HG03354 (cell line): ENCODE measurements at regions not wholly inside any gene's neighbourhood (a gene's known extent, or its start where the extent isn't known, plus 50 kb on each side); places are given as distances from the start of the nearest gene placed in this dataset.
"Not testable (repeated sequence)": the region's sequence is repeated elsewhere in the genome, so short reads cannot be mapped to it uniquely, and the experiment has no call there.

Experiments used
- ATAC-seq: cut with Tn5 transposase; IDR thresholded peaks from one replicate; pipeline ENCODE4 v1.9.1; 2021; ENCODE audit warnings: mild to moderate bottlenecking; ENCODE audit not compliant: unreplicated experiment, poor library complexity, severe bottlenecking

DNA sequence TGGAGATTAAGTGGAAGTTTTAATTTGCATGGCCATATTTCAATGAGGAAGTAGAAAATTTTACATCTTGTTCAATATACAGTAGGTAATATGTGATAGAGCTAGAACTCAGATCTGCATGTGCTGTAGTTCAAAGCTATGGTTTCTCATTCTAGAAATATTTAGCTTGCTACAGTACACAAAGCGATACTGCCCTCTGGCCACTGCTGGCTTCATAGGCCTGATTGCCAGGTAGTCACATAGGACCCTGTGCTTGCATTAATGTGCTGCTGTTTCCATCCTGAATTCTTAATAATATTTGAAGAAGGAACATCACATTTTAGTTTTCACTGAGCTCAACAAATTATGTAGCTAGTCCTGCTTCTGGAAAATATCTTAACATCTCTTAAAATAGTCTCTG, 87.0 kb downstream of the PLSCR2 start:
- ATAC-seq = no peak

DNA sequence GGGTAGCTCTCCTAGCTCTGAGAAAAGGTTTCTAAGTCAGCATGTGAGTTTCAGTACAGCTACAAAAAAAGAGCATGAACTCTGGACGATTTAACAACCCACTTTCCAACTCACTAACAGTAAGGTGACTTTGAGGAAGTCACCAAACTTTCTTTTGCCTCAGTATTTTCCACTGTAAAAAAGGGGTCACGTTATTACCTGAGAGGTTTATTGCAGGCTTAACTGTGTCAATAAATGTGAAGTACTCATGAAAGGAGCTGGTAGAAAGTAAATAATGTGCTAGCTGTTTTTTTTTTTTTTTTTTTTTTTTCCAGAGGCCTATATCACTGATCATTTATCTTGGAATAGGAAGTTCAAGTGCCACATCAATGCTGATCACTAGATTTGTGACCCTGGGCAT, 89.3 kb downstream of the PLSCR2 start:
- ATAC-seq = no peak

DNA sequence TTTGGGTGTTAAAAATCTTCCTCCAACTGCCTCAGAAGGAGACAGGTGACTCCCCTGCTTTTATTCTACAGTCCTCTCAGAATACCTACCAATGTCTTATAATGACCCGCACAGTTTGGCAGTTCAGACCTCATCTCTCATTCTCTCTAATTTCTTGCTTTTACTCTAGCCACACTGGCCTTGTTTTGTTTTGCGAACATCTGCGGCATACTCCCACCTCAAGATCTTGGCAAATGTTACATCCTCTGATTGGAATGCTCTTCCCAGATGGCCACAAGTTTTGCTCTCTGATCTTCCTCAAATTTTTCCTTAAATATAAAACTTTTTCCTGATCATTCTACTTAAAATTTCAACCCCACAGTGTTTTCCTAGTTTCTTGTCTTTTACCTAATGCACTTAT, 94.1 kb downstream of the PLSCR2 start:
- ATAC-seq = no peak

DNA sequence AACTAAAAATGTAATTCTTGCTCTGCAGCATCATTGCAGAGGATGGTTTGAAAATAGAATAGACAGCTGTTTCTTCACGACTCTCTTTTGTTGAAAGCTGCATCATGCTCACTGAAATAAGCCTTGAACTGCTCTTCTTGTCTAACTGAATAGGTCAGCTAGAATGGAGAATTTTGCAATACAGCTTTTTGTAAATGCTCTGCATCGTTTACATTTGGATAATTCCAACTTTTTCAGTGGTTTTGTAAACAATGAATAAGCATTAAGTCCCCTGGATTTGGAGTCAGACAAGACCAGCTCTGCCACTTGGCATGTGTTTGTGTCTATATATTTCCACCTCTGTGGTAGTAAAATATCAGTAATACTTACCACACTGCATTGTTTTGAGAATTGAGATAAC, 95.2 kb downstream of the PLSCR2 start:
- ATAC-seq = no peak

DNA sequence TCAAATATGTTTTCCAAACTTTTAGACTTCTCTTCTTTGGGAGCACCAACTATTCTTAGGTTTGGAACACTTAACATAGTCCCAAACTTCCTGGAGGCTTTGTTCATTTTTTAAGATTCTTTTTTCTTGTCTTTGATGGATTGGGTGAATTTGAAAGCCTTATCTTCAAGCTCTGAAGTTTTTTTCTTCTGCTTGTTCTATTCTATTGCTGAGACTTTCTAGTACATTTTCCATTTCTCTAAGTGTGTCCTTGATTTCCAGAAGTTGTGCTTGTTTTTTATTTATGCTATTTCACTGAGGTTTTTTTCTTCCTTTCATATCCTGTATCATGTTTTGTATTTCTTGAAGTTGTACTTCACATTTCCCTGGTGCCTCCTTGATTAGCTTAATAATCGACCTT, 97.5 kb downstream of the PLSCR2 start:
- ATAC-seq = no peak

DNA sequence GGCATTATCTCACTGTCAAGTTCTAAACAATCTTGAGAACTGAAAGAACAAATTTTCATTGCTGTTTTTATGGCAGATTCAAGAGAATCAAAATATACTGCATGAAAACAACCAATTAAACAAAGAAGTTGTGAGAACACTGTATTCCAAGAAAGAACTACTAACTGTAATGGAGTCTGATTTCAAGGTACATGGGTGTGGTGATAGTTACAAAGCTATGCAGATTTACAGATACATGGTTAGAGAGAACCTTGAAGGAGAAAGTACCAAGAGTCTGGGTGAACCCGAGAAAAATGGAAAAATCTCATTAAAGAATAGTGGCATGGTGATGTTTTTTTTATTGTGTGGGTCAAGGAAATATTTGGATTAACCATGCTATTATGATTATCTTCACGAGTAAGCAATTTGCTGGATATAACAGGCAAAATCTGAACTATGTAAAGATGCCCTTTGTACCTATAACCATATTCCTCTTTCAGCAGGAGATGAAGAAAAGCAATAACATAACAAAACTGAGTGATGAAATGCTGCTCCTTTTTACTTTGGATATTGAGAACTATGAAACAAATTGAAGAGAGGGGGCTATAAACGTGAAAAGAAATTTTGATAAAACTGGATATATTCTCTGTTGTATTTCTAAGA, 100.4 kb downstream of the PLSCR2 start:
- no peak for ATAC-seq

DNA sequence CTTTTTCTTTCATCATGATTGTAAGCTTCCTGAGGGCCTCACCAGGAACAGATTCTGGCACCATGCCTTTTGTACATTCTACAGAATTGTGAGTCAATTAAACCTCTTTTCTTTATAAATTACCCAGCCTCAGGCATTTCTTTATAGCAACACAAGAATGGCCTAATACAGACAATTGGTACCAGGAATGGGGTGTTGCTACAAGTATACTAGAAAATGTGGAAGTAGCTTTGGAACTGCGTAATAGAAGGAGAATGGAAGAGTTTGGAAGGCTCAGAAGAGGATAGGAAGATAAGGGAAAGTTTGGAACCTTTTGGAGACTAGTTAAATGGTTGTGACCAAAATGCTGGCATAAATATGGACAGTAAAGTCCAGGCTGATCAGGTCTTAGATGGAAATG, 108.9 kb upstream of the PLSCR4 start:
- ATAC-seq = no peak

DNA sequence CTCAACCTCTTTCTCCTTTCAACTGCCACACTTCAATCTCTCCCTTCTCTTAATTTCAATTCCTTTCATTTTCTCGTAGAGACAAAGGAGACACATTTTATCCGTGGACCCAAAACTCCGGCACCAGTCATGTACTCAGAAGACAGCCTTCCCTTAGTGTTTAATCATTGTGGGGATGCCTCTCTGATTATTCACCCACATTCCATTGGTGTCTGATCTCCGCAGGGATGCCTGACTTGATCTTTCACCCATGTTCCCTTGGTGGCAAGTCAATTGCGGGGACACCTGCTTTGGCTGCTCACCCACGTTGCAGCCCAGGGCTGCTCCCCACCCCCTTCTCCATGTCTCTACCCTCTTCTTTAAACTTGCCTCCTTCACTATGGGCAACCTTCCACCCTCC, 103.5 kb upstream of the PLSCR4 start:
- ATAC-seq = not testable (repeated sequence)

DNA sequence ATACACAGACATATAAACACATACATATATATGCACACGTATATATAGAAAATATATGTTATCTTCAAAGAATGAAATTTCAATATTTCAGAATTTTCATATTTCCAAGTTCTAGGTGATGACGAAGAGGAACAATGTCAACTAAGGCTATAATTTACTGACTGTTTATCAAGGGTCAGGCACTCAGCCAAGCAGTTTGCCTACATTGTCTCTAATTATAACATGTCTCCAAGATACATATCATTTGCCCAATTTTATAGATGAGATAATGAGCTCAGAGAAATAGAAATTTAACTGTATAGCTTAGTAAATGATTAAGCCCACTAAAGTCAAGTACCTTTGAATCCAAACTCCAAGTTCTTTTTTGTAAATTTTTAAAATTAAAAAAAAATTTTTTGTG, 99.9 kb upstream of the PLSCR4 start:
- ATAC-seq = no peak

DNA sequence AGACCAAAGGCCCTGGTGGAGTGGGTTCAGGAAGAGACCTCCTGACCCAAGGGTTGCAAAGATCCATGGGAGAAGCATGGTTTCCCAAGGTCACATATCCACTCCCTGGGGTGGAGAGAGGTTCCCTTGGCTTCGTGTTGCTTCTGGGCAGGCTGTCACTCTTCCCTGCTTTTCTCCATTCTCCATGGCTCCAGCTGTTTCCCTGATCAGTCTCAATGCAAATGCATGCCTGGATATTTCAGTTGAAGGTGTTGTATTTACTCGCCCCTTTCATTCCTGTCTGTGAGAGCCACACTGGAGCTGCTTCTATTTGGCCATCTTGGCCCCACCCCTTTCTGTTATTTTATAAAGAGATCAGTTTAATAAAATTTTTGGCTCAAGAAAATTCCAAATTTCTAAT, 95.0 kb upstream of the PLSCR4 start:
- no peak for ATAC-seq

DNA sequence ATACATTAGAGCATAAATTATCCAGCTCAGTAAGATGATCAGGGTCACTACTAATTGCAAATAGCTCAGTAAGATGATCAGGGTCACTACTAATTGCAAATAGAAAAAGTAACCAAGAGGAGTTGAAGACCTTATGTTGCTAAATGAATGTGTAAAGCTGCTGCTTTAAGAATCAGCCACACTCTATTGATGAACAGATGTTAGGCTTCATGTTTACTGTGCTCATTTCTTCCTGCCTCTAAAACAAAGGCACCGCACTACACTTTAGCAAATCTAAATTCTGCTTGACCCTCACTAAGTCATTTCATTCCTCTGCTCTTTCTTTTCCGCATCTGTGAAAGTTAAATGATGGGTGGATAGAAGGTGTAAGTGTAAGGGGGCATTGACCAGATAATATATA, 92.6 kb upstream of the PLSCR4 start:
- no peak for ATAC-seq

DNA sequence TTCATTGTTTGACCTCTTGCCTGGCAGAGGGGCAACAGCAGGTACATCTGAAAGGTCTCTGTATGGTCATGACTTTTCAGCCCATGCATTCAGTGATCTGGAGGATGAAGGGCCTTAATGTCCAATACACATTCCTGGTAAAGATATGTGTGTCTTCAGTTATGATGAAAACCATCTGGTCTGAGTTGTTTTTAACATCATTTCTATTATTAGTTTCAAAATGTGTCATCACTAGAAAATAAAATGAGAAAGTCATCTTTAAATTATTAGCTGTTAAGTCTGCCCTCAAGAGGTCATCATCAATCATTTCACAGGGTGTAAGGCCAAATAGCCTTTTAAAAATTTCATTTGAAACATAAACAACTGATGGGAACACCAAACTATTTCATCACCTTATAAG, 92.1 kb upstream of the PLSCR4 start:
- ATAC-seq = peak; percentile 69

DNA sequence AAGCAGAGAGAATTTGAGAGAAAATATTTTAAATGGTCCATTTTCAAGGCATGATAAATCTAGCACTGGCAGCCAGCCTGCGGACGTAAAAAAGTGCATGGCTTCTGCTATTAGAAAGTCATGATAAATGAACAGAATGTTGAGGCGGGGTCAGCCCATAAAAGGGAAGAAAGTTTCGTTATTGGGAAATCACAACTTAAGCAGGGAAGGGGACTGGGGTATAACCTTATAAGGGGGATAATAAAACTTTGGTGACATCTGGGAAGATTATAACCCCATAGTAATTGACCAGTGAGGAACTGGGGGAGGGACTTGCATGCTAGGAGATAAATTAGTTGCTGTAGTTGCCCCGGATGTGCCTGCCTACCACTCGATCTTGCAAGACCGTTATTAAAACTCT, 88.4 kb upstream of the PLSCR4 start:
- no peak for ATAC-seq

DNA sequence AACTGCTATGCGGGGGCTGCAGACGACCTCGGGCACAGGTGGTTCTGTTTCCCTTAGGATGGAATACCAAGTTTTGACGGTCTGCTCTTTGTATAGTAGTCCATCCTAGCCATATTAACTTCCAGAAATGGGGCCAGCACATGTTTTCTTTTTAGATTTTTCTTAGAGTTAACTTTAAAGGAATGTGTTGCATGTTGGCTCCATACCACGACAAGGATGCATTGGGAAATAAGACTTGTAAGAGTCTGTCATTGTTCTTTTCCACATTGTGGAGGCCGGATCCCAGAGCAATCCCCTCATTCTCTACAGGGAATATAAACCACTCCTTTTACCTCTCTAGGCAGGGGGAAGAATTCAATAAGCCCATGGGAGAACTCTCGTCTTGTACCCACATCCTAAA, 87.1 kb upstream of the PLSCR4 start:
- ATAC-seq = no peak

DNA sequence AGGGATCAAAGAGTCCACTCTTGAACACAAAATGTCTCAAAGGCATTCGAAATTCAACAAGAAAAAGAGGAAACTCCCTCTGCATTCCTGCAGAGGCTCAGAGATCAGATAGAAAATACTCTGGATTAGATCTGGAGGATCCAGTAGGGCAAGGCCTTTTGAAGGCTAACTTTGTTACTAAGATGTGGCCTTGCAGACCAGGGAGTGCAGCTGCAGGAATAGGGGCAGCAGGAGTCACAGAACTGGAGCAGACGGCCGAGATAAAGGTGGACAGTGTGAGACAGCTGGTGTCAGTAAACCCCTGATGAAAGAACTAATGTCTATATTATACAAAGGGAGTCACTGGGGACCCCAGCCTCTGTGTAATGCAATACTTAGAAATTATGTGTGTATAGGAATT, 84.5 kb upstream of the PLSCR4 start:
- ATAC-seq = no peak

DNA sequence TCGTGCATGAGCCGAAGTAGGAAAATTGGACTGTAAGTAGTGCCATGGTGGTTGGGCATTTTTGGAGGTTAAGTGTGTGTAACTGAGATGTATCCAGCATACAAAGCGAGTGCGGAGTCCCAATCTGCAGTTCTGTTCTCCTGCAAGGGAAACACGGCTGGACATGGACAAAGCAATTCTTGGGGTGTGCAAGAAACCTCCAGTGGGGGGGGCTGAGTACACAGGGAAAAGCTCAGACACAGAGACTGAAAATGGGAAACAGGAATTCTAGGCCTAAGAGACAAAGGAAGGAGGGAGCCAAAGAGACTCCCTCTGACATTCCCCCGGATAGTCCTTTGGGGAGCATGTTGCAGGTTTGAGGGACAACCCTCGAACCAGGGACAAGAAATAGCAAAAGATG, 83.2 kb upstream of the PLSCR4 start:
- ATAC-seq = no peak

DNA sequence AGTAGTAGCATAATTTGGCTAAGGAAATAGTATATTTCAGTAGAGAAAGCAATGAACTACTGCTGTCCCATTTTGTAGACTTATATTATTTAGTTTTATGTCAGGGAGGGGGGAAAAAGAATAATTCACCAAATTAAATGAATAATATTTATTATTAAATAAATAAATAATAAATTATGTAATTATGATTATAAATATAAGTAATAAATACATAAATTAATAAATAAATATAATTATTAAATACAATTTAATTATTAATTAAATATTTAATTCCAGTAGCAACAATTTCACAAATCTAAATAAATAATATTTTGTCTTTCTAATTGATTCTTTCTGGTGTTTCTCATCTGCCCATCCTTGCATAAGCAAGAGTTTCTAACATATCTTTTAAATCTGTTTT, 81.1 kb upstream of the PLSCR4 start:
- ATAC-seq = no peak

DNA sequence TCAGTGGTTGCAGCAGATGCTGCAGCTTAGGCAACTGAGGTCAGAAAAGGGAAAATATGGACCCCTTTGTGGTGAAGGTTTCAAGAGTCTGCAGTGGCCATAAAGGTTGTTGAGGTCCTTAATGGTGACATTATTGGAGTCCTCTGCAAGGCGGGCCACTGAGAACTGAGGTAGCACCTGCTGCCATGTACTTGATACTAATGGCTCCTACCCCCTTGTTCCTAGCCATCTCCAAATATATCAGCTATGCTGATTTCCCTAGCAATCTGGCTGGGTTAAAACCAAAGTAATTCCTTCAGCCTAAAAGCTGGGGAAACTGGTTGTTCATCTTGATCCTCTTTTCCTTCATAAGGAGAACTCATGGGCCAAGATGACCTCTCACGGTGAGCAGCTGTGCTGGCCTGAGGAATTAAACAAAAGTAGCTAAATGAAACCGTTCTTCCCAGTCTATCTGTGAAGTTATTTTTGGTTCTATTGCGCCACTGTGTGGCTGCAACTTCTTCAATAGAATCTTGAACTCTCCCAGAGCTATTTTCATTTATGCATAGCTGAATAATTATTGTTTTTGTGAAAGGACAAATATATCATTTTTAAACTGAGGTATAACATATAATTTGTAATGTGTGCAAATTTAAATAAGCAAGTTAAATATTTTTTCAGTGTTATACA, 76.1 kb upstream of the PLSCR4 start:
- ATAC-seq = no peak

DNA sequence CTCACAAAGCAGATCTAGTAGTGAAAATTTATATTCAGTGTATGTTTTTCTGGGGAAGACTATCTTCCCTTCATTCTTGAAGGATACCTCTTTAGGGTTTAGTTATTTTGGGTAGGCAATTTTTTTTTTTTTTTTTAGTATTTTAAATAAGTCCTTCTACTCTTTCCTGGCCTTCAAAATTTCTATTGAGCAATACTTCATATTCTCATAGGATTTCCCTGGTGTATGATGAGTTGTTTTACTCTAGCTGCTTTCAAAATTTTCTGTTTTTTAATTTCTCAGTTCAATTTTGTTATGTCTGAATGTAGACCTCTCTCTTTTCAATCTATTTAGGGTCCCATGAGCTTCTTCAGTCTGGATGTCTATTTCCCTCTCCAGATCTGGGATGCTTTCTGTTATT, 74.3 kb upstream of the PLSCR4 start:
- ATAC-seq = no peak

DNA sequence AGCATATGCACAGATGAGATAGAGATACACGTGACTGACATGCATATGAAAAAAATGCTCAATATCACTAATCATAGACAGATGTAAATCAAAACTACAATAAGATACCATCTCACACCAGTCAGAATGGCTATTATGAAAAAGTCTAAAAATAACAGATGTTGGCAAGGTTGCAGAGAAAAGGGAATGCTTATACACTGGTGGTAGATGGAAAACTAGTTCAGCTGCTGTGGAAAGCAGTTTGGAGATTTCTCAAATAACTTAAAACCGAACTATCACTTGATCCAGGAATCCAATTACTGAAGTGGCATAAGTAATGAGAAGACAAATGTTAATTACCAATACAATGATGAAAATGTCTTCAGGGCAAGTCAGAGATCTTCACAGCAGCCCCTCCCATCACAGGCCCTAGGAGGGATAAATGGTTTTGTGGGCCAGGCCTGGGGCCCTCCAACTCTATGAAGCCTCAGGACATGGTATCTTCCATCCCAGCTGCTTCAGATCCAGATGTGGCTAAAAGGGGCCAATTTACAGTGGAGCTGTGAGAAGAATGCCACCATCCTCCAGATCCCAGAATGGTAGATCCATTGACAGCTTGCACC, 71.4 kb upstream of the PLSCR4 start:
- no peak for ATAC-seq

DNA sequence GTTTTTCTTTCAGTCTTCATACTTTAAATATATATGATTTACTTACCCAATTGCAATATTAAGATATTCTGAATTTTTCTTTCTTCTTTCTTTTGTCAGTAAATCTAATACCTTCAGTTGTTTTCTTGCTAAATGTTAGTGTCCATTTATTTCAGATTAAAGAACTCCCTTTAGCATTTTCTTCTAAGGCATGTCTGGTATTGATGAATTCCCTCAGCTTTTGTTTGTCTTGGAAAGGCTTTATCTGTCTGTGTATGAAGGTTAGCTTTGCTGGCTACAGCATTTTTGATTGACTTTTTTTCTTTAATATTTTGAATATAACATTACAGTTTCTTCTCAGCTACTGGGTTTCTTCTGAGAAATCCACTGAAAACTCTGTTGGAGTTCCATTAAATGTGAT, 64.0 kb upstream of the PLSCR4 start:
- ATAC-seq = no peak

DNA sequence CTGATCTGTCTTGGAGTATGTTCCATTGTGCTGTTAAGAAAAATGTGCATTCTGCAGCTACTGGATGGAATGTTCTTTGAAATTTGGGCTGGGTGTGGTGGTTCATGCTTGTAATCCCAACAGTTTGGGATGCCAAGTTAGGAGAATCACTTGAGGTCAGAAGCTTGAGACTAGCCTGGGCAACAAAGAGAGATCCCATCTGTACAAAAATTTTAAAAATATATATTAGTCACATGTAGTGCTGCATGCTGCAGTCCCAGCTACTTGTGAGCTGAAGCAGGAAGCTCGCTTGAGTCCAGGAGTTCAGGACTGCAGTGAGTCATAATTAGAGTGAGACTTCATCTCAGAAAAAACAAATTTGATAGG, 62.8 kb upstream of the PLSCR4 start:
- ATAC-seq = no peak
